Smooth muscle cell (in vitro differentiated cells): ENCODE measurements at regions not wholly inside any gene's neighbourhood (a gene's known extent, or its start where the extent isn't known, plus 50 kb on each side); places are given as distances from the start of the nearest gene placed in this dataset.

Experiments
- DNase-seq: peaks from one replicate; lab custom pipeline; 2025; ENCODE audit not compliant: unreplicated experiment; lab: John Stamatoyannopoulos, UW
- H2AFZ ChIP-seq: fragments of 200-600 bp; sonication (generic); 2 replicates; pipeline ENCODE4 v1.6.0; 2016; ENCODE audit warnings: antibody characterized with exemption, low read depth, mild to moderate bottlenecking
- H3F3A ChIP-seq: fragments of 200-600 bp; sonication (generic); 2 replicates; pipeline ENCODE4 v1.6.0; 2017; ENCODE audit warnings: antibody characterized with exemption, low read depth
- H3K27ac ChIP-seq: fragments of 200-600 bp; sonication (generic); 2 replicates; pipeline ENCODE4 v1.5.1; 2016; ENCODE audit warnings: low read depth, mild to moderate bottlenecking
- H3K27me3 ChIP-seq: fragments of 200-600 bp; sonication (generic); 2 replicates; pipeline ENCODE4 v1.6.1; 2016; ENCODE audit warnings: low read depth, mild to moderate bottlenecking
- H3K36me3 ChIP-seq: fragments of 200-600 bp; sonication (generic); 2 replicates; pipeline ENCODE4 v1.5.1; 2016; ENCODE audit warnings: low read depth
- H3K4me1 ChIP-seq: fragments of 200-600 bp; sonication (generic); 2 replicates; pipeline ENCODE4 v1.5.1; 2016; ENCODE audit warnings: low read depth
- H3K4me2 ChIP-seq: fragments of 200-600 bp; sonication (generic); 2 replicates; pipeline ENCODE4 v1.6.0; 2016; ENCODE audit warnings: mild to moderate bottlenecking
- H3K4me3 ChIP-seq: fragments of 200-600 bp; sonication (generic); 2 replicates; pipeline ENCODE4 v1.5.1; 2016; ENCODE audit warnings: mild to moderate bottlenecking
- H3K79me2 ChIP-seq: fragments of 200-600 bp; sonication (generic); 2 replicates; pipeline ENCODE4 v1.6.0; 2016; ENCODE audit warnings: low read depth, mild to moderate bottlenecking
- H3K9ac ChIP-seq: fragments of 200-600 bp; sonication (generic); 2 replicates; pipeline ENCODE4 v1.6.0; 2016; ENCODE audit warnings: low read depth
- H3K9me3 ChIP-seq: fragments of 200-600 bp; sonication (generic); replicated peaks from 2 replicates; pipeline ENCODE4 v1.5.1; 2016; ENCODE audit warnings: low read depth
- H4K20me1 ChIP-seq: fragments of 200-600 bp; sonication (generic); 2 replicates; pipeline ENCODE4 v1.6.0; 2016; ENCODE audit warnings: low read depth
- CTCF ChIP-seq: fragments of 200-600 bp; sonication (generic); IDR thresholded peaks from 2 replicates; pipeline ENCODE4 v1.5.1; 2017; ENCODE audit warnings: borderline replicate concordance, mild to moderate bottlenecking, antibody characterized with exemption; ENCODE audit not compliant: insufficient read depth, poor library complexity, severe bottlenecking
- WGBS: methylation state at CpG from one replicate; pipeline ENCODE4 v1.1.7; 2016; ENCODE audit warnings: low lambda C conversion rate; 5-methylcytosine and 5-hydroxymethylcytosine counted together

DNA sequence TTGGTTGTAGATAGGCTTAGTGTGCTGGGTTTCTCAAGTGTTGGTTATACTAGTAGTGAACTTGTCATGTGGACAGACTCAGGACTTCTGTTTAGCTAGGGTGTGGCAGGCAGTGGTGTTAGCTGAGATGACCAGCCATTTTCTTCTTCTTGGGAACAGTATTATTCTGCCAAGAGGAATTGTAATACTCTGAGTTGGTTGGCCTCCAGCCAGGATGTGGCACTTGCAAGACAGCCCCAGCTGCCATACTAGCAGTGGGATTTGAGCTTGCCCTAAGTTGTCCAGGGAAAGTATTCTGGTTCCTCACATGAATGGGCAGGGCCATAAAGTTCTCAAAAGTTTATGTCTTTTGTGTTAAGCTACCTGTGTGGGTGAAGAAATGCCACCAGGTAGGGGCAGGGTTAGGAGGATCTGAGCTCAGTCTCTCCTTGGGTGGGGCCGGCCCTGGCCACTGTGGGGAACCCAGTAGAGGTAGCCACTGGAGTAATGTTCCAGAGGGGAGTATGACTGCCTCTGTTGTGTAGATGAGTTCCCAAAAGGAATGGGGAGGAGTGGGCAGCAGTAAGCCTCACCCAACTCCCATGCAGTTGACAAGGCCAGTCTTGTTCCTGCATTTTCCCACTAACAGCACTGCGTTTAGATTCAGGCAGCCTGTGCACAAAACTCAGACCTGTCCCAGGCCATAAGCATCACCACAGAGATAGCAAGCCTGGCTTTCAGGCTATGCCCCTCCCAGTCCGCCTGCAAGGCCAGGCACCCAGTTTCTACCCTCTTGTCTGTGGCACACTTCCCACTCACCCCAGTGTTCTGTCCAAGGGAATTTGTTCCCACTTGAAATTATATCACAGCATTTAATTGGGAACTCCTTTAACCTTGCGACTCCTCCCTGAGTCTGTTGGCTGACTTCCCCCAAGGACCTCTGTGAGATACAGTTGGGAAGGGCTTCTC lies 250.7 kb downstream of the ANXA1 start:
- no peak overlapping the region for H3K9ac ChIP-seq
- H3F3A ChIP-seq, result no peaks in the 10 kb centered on the region
- peaks cover 7% of the 10 kb centered on the region for H3K9me3 ChIP-seq
- no peak overlapping the region for H2AFZ ChIP-seq
- H3K4me1 ChIP-seq, result no peaks in the 10 kb centered on the region
- no peaks in the 10 kb centered on the region for H3K27me3 ChIP-seq
- H4K20me1 ChIP-seq, result no peaks in the 10 kb centered on the region
- H3K4me3 ChIP-seq, result no peak overlapping the region
- H3K79me2 ChIP-seq, result no peaks in the 10 kb centered on the region
- 93% methylated on average over 4 of the region's 4 CpGs for WGBS
- no peak for DNase-seq
- no peak overlapping the region for H3K27ac ChIP-seq
- H3K4me2 ChIP-seq, result no peak overlapping the region
- no peaks in the 10 kb centered on the region for H3K36me3 ChIP-seq
- no peak for TF ChIP-seq CTCF

- Histone ChIP-seq H3K27me3 (no peaks in the 10 kb centered on the region), H3K27ac (no peak overlapping the region), H3K79me2 (no peaks in the 10 kb centered on the region), H3K4me3 (no peak overlapping the region), H2AFZ (no peak overlapping the region), H3K9ac (no peak overlapping the region), H4K20me1 (no peaks in the 10 kb centered on the region), H3K9me3 (no peaks in the 10 kb centered on the region), H3F3A (no peaks in the 10 kb centered on the region), H3K36me3 (no peaks in the 10 kb centered on the region), H3K4me2 (no peak overlapping the region), H3K4me1 (no peaks in the 10 kb centered on the region)
- no peak for TF ChIP-seq CTCF
- DNase-seq, result no peak
- 54% methylated on average over 2 of the region's 2 CpGs for WGBS
Measured at GRCh38 chr9:73411494-73411893, 259.8 kb downstream of the ANXA1 start.

- no peak overlapping the region for H3K4me3 ChIP-seq
- no peak overlapping the region for H3K9ac ChIP-seq
- no peaks in the 10 kb centered on the region for H3K36me3 ChIP-seq
- H3K9me3 ChIP-seq, result no peaks in the 10 kb centered on the region
- no peak overlapping the region for H2AFZ ChIP-seq
- no peak for DNase-seq
- no peaks in the 10 kb centered on the region for H3F3A ChIP-seq
- no peak for TF ChIP-seq CTCF
- no peaks in the 10 kb centered on the region for H3K27me3 ChIP-seq
- H3K4me2 ChIP-seq, result no peak overlapping the region
- no peaks in the 10 kb centered on the region for H4K20me1 ChIP-seq
- no peaks in the 10 kb centered on the region for H3K4me1 ChIP-seq
- H3K27ac ChIP-seq, result no peak overlapping the region
- no peaks in the 10 kb centered on the region for H3K79me2 ChIP-seq
Measured at GRCh38 chr9:73412874-73413273, 261.2 kb downstream of the ANXA1 start.

DNA sequence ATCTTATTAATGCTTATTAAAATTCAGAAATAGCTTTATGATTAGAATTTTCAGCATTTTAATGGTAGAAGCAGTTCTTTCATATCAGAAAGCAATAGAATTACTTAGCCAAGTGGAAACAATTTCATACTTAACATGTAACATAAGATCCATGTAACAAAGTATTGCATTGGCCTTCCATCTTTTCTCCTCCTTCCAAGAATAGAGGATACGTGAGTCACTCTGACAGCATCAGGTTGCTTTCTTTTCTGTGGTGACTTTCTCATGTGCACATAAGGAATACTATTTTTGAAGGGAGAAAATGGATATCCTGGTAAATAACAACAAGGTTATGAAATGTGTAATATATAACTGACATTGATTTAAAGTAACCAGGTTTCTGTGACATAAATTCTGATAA lies 272.2 kb downstream of the ANXA1 start:
- Histone ChIP-seq H3K9me3 (no peaks in the 10 kb centered on the region), H3K27me3 (no peaks in the 10 kb centered on the region), H4K20me1 (no peaks in the 10 kb centered on the region), H3K4me2 (peak overlapping the region; percentile 29), H3K4me1 (peaks cover 8% of the 10 kb centered on the region), H3K79me2 (no peaks in the 10 kb centered on the region), H3K27ac (peak overlapping the region; percentile 37), H2AFZ (peak overlapping the region; percentile 31), H3F3A (no peaks in the 10 kb centered on the region), H3K4me3 (no peak overlapping the region), H3K36me3 (no peaks in the 10 kb centered on the region), H3K9ac (no peak overlapping the region)
- no peak for TF ChIP-seq CTCF
- 42% methylated on average over 1 of the region's 1 CpG for WGBS
- DNase-seq, result no peak
